GM18519 (cell line): ENCODE measurements at regions not wholly inside any gene's neighbourhood (a gene's known extent, or its start where the extent isn't known, plus 50 kb on each side); places are given as distances from the start of the nearest gene placed in this dataset.

Experiments
- ATAC-seq: cut with Tn5 transposase; IDR thresholded peaks from one replicate; pipeline ENCODE4 v1.9.1; 2021; ENCODE audit warnings: mild to moderate bottlenecking, moderate library complexity; ENCODE audit not compliant: unreplicated experiment, low FRiP score

- ATAC-seq = no peak
Observed at GRCh38 chr1:232296461-232296860, 333.5 kb downstream of the SIPA1L2 start.

DNA sequence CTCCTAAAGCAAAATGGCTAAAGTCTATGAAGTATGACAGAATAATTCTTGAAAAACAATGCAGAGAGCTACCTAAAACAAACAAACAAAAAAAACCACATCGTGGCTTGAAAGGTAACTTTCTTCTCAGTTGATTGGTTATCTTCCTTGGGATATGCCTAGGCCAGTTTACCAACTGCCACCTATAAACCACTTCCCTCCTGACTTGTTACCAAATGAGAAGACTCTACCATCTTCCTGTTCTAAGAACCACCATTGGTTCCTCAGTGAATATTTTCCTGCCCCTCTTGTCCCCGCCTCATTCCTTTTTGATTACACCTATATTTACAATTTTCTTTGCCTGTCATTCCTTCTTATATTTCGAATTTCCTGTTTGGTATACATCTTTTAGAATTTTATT, 336.6 kb downstream of the SIPA1L2 start:
- no peak for ATAC-seq

DNA sequence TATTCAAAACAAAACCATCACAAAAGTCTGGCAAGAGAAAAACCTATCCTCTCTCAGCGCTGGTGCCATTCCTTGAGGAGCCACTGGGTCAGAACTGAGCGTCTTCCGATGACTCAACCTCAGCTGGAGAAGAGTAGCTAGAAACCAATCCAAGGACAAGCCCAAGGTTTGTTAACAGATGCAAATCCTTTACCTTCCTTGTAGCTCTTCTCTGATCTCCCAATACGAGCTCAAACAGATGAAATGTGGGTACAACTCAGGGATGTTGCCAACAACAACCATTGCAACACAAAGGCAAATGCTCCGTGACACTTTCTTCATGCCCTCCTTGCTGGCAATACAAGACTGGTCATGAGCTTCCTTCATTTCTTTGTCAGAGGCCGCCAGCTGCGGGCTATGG, 337.1 kb downstream of the SIPA1L2 start:
- no peak for ATAC-seq

DNA sequence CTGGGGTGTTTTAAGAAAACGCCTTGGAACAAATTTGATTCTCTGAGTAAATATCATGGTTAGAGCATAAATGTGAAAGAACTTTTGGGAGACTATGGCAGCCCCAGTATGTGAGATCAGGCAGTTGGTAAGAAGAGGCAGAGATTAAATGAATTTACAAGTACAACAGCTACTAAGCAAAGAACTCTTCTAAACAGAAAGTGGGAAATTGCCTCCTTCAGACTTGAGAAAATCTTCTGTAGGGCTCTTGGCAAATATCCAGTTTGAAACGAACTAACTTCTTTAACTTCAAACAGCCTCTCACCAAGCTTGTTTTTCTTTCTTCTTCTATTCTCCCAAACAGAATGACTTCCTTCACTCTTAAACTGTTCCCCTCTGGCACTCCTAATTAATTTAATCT, 337.7 kb downstream of the SIPA1L2 start:
- ATAC-seq = no peak

- ATAC-seq = no peak
Observed at GRCh38 chr1:232291681-232292080, 338.3 kb downstream of the SIPA1L2 start.

DNA sequence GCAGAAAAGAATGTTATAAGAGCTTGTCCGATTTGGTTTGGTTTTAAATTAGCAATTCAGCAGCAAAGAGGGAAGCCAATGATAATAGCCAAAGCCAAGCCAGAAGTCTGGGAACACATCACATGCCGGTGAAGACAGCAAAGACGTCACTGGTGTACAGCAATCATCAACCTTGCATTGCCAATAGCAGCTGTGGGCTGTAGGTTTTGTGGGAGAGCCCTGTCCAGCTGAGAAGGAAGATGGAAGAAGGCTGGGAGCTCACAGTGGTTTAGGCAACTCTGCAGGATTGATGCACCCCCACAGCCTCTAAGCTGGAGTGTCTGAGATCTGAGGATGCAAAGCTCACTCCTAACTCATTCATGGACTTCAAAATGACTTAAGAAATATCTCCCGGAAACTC, 338.7 kb downstream of the SIPA1L2 start:
- ATAC-seq = no peak

GRCh38 chr1:232290570-232290969, 339.4 kb downstream of the SIPA1L2 start:
- ATAC-seq = no peak

DNA sequence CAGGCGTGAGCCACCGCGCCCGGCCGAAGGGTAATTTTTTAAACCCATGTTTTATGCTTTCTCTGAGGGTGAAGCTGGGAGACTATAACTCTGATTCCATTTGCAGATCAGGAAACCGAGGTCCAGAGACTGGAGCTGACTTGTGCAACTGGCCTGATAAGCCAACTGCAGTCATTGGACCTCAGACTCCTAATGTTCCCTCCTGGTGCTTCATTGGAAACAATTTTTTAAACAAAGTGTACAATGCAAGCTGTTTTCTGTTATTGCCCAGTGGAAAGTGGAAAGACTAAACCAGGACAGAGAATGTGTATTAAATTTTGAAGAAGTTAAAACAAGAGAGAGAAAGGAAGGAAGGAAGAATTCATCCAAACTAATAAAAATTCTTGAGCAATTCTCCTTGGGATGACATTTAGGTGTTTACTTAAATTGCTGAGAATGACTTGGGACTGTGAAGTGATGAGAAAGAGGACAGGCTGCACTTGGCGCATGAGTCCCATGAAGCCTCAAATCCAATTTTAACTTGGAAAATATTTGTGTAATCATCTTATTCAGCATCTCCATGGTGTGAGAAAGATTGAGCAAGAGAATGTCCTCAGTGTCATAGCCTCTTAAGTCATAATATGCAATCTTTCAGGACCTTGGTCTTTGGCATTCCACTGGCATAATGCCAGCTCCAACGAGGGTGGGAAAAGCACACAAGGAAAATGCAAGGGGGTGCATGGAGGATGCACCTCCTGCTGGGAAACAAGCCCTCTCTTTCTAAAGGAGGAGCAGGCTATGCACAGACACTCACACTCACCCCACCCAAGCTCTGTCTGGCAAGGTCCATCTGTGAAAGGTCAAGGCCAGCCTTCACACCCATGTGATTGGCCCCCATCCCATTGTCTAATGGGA, 342.0 kb downstream of the SIPA1L2 start:
- no peak for ATAC-seq

DNA sequence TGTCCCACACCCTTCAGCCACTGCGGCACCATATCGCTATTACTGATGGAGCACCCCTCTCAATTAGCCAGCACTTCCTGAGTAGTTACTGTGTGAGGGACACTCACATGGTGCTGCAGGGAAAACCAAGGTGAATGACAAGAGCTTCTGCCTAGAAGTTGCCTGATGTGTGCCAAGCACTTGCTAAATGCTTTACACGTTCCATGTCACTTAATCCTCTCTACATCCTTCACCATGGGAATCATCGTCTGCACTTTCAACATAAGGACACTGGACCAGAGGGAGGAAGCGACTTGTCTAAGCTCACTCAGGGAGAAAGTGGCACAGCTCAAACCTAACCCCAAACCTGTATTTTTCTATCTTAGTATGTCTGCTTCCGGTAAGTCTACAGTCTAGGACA, 344.8 kb downstream of the SIPA1L2 start:
- no peak for ATAC-seq

DNA sequence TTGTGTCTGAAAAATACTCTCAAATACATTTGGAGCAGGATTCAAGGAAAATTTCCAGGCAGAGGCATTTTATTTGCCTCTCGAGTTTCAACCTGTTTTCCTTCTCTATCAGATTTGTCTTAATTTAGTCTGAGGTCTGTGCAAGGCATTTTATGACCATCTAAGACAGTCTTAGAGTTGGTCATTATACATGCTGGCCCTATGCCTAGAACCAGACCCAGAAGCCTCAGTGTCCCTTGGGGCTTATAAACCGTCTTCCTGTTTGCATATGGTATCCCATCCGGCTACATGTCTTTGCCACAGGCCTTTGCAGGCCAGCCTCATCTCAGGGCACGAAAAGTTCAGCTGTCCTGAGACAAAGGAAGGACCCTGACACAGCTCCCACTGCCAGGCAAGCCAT, 346.1 kb downstream of the SIPA1L2 start:
- no peak for ATAC-seq

DNA sequence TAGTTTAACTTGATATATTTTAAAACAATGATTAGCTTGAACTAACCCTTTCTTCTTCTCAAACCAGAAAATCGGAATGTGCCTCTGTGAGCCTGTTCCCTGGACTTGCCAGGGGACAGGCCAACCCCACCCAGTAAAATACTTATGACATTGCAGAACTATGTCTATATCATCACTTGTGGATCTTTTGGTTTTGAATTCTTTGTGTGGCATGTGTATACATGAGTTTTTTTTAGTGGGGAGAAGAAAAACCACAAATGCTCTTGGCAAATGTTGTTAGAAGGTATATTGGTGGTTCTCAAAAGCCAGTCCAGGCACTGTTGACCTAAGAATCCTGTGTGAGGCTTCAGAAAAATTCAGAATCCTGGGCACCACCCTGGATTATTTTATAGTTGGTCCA, 347.4 kb downstream of the SIPA1L2 start:
- no peak for ATAC-seq

- ATAC-seq = no peak
Observed at GRCh38 chr1:232280910-232281309, 349.0 kb downstream of the SIPA1L2 start.

DNA sequence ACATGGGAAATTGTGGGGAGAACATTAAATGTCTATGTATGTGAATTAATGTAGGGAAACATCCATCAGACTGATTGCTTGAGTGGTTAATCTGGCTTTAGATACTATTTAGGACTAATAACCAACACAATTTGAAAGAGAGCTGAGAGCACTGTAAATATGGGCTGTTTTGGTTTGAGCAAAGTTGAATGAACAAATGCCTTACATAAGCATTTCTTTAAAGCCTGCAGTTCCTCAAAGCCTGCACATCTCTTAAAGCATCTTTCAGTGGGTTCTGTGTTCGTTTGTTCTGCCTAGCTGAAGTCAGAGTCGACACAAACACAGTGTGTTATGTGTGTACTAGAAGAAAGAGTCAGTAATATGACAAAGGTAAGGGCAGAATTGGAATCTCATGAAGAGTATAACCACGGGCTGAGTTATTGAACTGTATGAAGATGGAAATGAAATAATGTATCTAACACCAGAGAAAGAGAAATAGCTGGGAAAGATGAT, 350.0 kb downstream of the SIPA1L2 start:
- no peak for ATAC-seq

- ATAC-seq = no peak
Observed at GRCh38 chr1:232278925-232279324, 351.0 kb downstream of the SIPA1L2 start.

DNA sequence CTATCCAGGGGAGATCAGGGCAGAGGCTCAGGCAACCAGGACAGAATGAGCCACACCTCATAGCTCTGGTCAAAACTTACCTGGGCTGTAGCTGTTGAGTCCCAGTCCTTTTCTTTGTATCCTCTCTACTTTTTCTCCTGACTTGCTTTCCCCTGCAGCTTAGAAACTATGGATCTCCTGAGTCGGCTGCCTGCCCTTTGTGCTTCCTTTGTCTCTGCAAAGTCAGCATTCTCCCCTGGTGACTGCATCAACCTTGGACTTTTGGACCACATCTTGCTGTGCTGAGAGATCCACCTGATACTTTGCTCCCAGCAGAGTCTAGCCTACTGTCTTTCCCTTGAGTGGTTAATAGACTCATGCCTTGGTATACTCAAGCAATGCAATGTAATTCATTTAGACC, 353.3 kb downstream of the SIPA1L2 start:
- ATAC-seq = no peak

- ATAC-seq = no peak
Observed at GRCh38 chr1:232274999-232275710, 354.8 kb downstream of the SIPA1L2 start.

DNA sequence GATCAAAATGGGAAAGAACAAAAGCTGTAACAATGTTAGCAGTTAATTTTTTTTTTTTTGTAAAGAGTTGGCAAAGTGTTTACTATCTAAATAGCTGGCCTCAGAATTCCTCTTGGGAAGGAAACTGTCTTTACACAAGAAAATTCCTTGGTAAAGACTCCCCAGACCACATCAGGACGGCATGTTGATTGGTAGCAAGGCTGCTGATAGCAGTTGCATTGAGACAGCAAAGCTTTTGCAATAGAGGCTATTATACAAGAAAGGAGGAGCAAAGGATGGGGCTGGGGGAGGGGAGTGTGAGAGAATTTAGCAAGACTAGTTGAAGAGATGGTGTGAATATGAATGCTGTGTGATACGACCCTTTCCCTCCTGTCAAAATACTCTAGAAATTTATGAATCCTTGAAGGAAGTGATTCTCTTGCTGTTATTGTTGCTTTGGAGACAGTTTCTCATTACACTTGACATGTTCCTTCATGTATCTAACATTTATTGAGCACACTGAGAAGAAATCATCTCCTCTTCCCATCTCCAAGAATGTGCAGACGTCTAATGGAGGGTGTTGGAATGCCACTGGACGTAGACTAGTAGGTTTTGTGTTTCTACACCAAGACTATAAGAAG, 355.6 kb downstream of the SIPA1L2 start:
- no peak for ATAC-seq

- no peak for ATAC-seq
Observed at GRCh38 chr1:232273011-232273410, 356.9 kb downstream of the SIPA1L2 start.

DNA sequence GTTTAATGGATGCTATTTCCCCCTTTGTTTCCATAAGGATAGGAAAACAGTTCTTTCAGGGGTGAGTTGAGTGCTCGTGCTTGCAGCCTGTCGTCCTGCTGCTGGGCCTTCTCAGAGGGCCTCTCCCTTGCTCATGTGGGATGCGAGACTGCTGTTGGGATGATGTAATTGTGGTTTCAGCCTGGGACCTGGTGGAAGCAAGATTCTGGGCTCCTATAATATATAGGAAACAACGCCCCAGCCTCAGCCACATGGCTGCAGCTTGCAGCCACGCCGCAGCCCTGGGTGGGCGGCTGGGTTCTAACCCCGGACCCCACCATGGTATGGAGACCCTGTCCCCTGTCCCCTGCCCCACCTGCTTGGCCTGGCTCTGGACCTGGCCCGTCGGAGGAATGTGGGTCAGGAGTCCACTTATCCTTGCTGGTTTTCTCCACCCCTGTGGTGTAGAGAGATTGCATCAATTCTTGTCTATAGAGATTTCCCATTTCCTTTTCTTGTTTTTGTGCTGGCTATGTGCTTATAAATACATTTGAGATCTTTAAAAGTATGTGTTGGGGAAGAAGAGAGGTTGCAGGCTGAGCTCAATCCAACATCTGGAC, 357.8 kb downstream of the SIPA1L2 start:
- ATAC-seq = no peak

DNA sequence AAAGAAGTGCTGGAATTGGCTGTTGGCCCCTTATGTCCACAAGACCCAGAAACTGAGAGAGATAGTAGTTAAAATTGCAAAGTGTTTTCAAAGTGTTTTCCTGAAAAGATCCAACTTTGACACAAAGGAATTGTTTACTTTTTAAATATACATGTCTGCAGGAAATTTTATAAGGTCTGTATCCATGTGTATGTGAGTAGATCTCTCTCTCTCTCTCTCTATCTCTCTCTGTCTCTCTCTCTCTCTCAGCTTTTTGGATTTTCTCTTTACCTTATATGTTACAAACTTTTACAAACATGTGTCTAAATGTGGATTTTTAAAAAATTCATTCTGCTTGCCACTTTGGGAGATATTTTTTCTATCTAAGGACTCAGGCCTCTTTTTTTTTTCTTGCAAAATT, 358.6 kb downstream of the SIPA1L2 start:
- ATAC-seq = no peak

DNA sequence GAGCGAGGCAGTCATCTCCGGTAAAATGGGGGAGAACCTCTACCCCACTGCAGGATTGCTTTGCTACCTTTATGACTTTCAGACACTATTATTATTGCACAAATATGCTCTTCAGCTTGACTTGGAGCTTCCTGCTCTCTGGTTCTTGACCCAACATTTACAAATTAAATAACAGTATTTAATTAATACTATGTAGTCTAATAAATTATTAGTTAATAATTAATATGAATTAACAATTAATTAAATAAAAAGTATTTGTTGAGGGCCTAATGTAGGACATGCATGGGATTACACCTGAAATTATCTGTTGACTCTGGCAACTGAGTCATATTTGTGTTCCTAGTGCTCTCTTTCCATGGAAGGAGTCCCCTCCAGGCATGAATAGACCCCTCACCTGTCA, 359.9 kb downstream of the SIPA1L2 start:
- ATAC-seq = no peak
